HG03039 (cell line): ENCODE measurements at regions not wholly inside any gene's neighbourhood (a gene's known extent, or its start where the extent isn't known, plus 50 kb on each side); places are given as distances from the start of the nearest gene placed in this dataset.
"Not testable (repeated sequence)": the region's sequence is repeated elsewhere in the genome, so short reads cannot be mapped to it uniquely, and the experiment has no call there.

Experiments used
- ATAC-seq: cut with Tn5 transposase; IDR thresholded peaks from one replicate; pipeline ENCODE4 v1.9.1; 2021; ENCODE audit warnings: mild to moderate bottlenecking, moderate library complexity; ENCODE audit not compliant: unreplicated experiment

GRCh38 chrX:43349363-43349762, 306.7 kb upstream of the MAOA start:
- no peak for ATAC-seq

GRCh38 chrX:43350935-43351334, 305.2 kb upstream of the MAOA start:
- no peak for ATAC-seq

- ATAC-seq: no peak
Measured at GRCh38 chrX:43357741-43358140, 298.4 kb upstream of the MAOA start.

GRCh38 chrX:43373032-43373431, 283.1 kb upstream of the MAOA start:
- ATAC-seq: no peak

GRCh38 chrX:43375136-43375535, 281.0 kb upstream of the MAOA start:
- no peak for ATAC-seq

GRCh38 chrX:43380704-43381103, 275.4 kb upstream of the MAOA start:
- ATAC-seq: no peak

GRCh38 chrX:43386875-43387274, 269.2 kb upstream of the MAOA start:
- ATAC-seq: no peak

GRCh38 chrX:43405191-43405590, 250.9 kb upstream of the MAOA start:
- no peak for ATAC-seq

GRCh38 chrX:43423876-43424275, 232.2 kb upstream of the MAOA start:
- ATAC-seq: no peak

GRCh38 chrX:43436517-43436916, 219.6 kb upstream of the MAOA start:
- no peak for ATAC-seq

- no peak for ATAC-seq
Measured at GRCh38 chrX:43446752-43447151, 209.3 kb upstream of the MAOA start.

GRCh38 chrX:43448688-43449087, 207.4 kb upstream of the MAOA start:
- no peak for ATAC-seq

GRCh38 chrX:43450355-43450754, 205.7 kb upstream of the MAOA start:
- no peak for ATAC-seq

GRCh38 chrX:43451976-43452686, 204.0 kb upstream of the MAOA start:
- ATAC-seq: not testable (repeated sequence)

- no peak for ATAC-seq
Measured at GRCh38 chrX:43456063-43456462, 200.0 kb upstream of the MAOA start.

- no peak for ATAC-seq
Measured at GRCh38 chrX:43456906-43457305, 199.2 kb upstream of the MAOA start.

GRCh38 chrX:43467608-43468234, 188.4 kb upstream of the MAOA start:
- no peak for ATAC-seq

GRCh38 chrX:43469391-43470054, 186.6 kb upstream of the MAOA start:
- no peak for ATAC-seq

- no peak for ATAC-seq
Measured at GRCh38 chrX:43474321-43474720, 181.8 kb upstream of the MAOA start.

GRCh38 chrX:43479070-43479469, 177.0 kb upstream of the MAOA start:
- no peak for ATAC-seq

GRCh38 chrX:43479850-43480249, 176.2 kb upstream of the MAOA start:
- no peak for ATAC-seq

- ATAC-seq: no peak
Measured at GRCh38 chrX:43481576-43481975, 174.5 kb upstream of the MAOA start.
